Trophoblast cell (in vitro differentiated cells and primary cell): ENCODE measurements at regions not wholly inside any gene's neighbourhood (a gene's known extent, or its start where the extent isn't known, plus 50 kb on each side); places are given as distances from the start of the nearest gene placed in this dataset.

Source experiments
- DNase-seq, 2 donors: peaks; one replicate each; pipeline ENCODE4 v3.0.0-alpha.2; 2016
- H2AFZ ChIP-seq: 2 replicates; pipeline ENCODE4 v1.6.1; 2013; ENCODE audit warnings: low read length, moderate library complexity, mild to moderate bottlenecking; ENCODE audit not compliant: insufficient read depth, poor library complexity
- H2AK5ac ChIP-seq: 2 replicates; pipeline ENCODE4 v1.6.1; 2013; ENCODE audit warnings: mild to moderate bottlenecking, low read length
- H2BK120ac ChIP-seq: 2 replicates; pipeline ENCODE4 v1.6.1; 2013; ENCODE audit warnings: low read length, mild to moderate bottlenecking, moderate library complexity; ENCODE audit not compliant: insufficient read depth, poor library complexity
- H2BK12ac ChIP-seq: 2 replicates; pipeline ENCODE4 v1.6.1; 2013; ENCODE audit warnings: mild to moderate bottlenecking, low read length, moderate library complexity
- H2BK5ac ChIP-seq: 2 replicates; pipeline ENCODE4 v1.6.1; 2013; ENCODE audit warnings: low read length, low read depth, moderate library complexity, mild to moderate bottlenecking; ENCODE audit not compliant: poor library complexity
- H3K14ac ChIP-seq: 2 replicates; pipeline ENCODE4 v1.6.1; 2013; ENCODE audit warnings: mild to moderate bottlenecking, low read length
- H3K18ac ChIP-seq: 2 replicates; pipeline ENCODE4 v1.6.1; 2013; ENCODE audit warnings: mild to moderate bottlenecking, low read length
- H3K23ac ChIP-seq: 2 replicates; pipeline ENCODE4 v1.6.1; 2013; ENCODE audit warnings: low read length
- H3K27ac ChIP-seq: 2 replicates; pipeline ENCODE4 v1.5.1; 2013; ENCODE audit warnings: low read depth, mild to moderate bottlenecking, inconsistent platforms, low read length, moderate library complexity
- H3K27me3 ChIP-seq: 2 replicates; pipeline ENCODE4 v1.6.1; 2013; ENCODE audit warnings: inconsistent platforms, mild to moderate bottlenecking, low read length, moderate library complexity; ENCODE audit not compliant: insufficient read depth
- H3K36me3 ChIP-seq, 2 experiments: 1 replicate in 1 of 2; 2 replicates in 1 of 2; pipeline ENCODE4 v1.6.1; 2013; ENCODE audit warnings: low read length in 2 of 2, mild to moderate bottlenecking in 2 of 2, moderate library complexity in 1 of 2; ENCODE audit not compliant: insufficient read depth in 2 of 2, control insufficient read depth in 1 of 2
- H3K4ac ChIP-seq: 2 replicates; pipeline ENCODE4 v1.6.1; 2013; ENCODE audit warnings: low read depth, mild to moderate bottlenecking, low read length, moderate library complexity
- H3K4me1 ChIP-seq, 2 experiments: 1 replicate in 1 of 2; 2 replicates in 1 of 2; pipeline ENCODE4 v1.6.1; 2013; ENCODE audit warnings: low read length in 2 of 2, mild to moderate bottlenecking in 2 of 2, moderate library complexity in 1 of 2; ENCODE audit not compliant: insufficient read depth in 2 of 2, control insufficient read depth in 1 of 2
- H3K4me2 ChIP-seq: 2 replicates; pipeline ENCODE4 v1.6.1; 2013; ENCODE audit warnings: inconsistent platforms, mild to moderate bottlenecking, low read length, moderate library complexity
- H3K4me3 ChIP-seq: 2 replicates; pipeline ENCODE4 v1.5.1; 2013; ENCODE audit warnings: mild to moderate bottlenecking, low read depth, low read length, inconsistent platforms
- H3K79me1 ChIP-seq: one replicate; pipeline ENCODE4 v1.6.1; 2013; ENCODE audit warnings: low read length
- H3K79me2 ChIP-seq: 2 replicates; pipeline ENCODE4 v1.6.1; 2013; ENCODE audit warnings: low read length, mild to moderate bottlenecking; ENCODE audit not compliant: control insufficient read depth, insufficient read depth, poor library complexity
- H3K9ac ChIP-seq: 2 replicates; pipeline ENCODE4 v1.6.1; 2013; ENCODE audit warnings: mild to moderate bottlenecking, low read length
- H3K9me3 ChIP-seq: 2 replicates; pipeline ENCODE4 v1.6.1; 2013; ENCODE audit warnings: low read depth, mild to moderate bottlenecking, control low read depth, inconsistent platforms, low read length; ENCODE audit not compliant: insufficient read depth
- H4K12ac ChIP-seq: 2 replicates; pipeline ENCODE4 v1.6.1; 2013; ENCODE audit warnings: low read depth, mild to moderate bottlenecking, low read length, moderate library complexity
- H4K8ac ChIP-seq: 2 replicates; pipeline ENCODE4 v1.6.1; 2013; ENCODE audit warnings: low read depth, mild to moderate bottlenecking, low read length, moderate library complexity
- H4K91ac ChIP-seq: one replicate; pipeline ENCODE4 v1.6.1; 2013; ENCODE audit warnings: low read depth, mild to moderate bottlenecking, low read length, moderate library complexity
- WGBS: extraction: QIAGEN DNeasy Blood & Tissue Kit; methylation state at CpG from one replicate; pipeline ENCODE4 v1.1.7; 2013; ENCODE audit warnings: missing lambda C conversion rate; ENCODE audit not compliant: insufficient read length, insufficient coverage; ENCODE audit errors: extremely low coverage; 5-methylcytosine and 5-hydroxymethylcytosine counted together

DNA sequence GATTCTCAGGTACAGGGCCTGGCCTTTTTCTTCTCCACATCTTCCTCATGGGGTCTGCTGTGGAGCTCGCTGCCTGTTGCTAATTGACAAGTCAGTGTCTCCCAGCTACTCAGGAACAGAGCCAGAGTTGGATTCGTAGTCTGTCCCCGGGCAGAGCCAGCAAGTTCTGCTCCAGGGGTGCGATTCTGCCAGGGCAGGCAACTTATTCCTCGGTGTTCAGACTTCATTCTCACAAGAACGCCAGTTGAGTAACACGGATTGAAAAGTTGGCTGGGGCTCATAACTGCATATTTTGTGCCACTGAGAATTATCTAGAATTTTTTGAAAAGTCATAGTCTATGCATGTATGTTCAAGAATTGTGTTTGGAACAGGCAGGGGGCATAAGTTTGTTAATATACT, 336.7 kb upstream of the NPVF start:
- H3K4me3 ChIP-seq, result no peak overlapping the region
- WGBS, result no CpG with 5 or more reads among the region's 7 CpGs
- no peaks in the 10 kb centered on the region for H3K4me1 ChIP-seq
- peak overlapping the region; percentile 82 for H4K91ac ChIP-seq
- no peaks in the 10 kb centered on the region for H3K36me3 ChIP-seq
- peak overlapping the region; percentile 66 for H2BK5ac ChIP-seq
- H3K23ac ChIP-seq, result no peak overlapping the region
- no peak overlapping the region for H4K8ac ChIP-seq
- H3K79me2 ChIP-seq, result no peaks in the 10 kb centered on the region
- no peak for DNase-seq
- no peak overlapping the region for H2AFZ ChIP-seq
- H3K4ac ChIP-seq, result no peak overlapping the region
- H2BK12ac ChIP-seq, result peak overlapping the region; percentile 90
- no peak overlapping the region for H3K9ac ChIP-seq
- H3K4me2 ChIP-seq, result no peak overlapping the region
- no peak overlapping the region for H4K12ac ChIP-seq
- H2AK5ac ChIP-seq, result peak overlapping the region; percentile 56
- peaks cover 7% of the 10 kb centered on the region for H3K79me1 ChIP-seq
- H3K18ac ChIP-seq, result peak overlapping the region; percentile 40
- H3K9me3 ChIP-seq, result no peaks in the 10 kb centered on the region
- H2BK120ac ChIP-seq, result peak overlapping the region; percentile 62
- H3K27ac ChIP-seq, result no peak overlapping the region
- H3K14ac ChIP-seq, result peak overlapping the region; percentile 13
- H3K27me3 ChIP-seq, result no peaks in the 10 kb centered on the region

- Histone ChIP-seq H2AFZ (no peak overlapping the region), H3K9me3 (no peaks in the 10 kb centered on the region), H4K8ac (no peak overlapping the region), H2BK12ac (no peak overlapping the region), H3K4me2 (no peak overlapping the region), H3K36me3 (no peaks in the 10 kb centered on the region), H3K4me1 (no peaks in the 10 kb centered on the region), H2BK5ac (no peak overlapping the region), H3K23ac (no peak overlapping the region), H3K18ac (no peak overlapping the region), H3K79me1 (peaks cover 7% of the 10 kb centered on the region), H4K12ac (no peak overlapping the region), H4K91ac (no peak overlapping the region), H3K27me3 (no peaks in the 10 kb centered on the region), H3K27ac (no peak overlapping the region), H3K4me3 (no peak overlapping the region), H3K4ac (no peak overlapping the region), H2BK120ac (no peak overlapping the region), H3K9ac (no peak overlapping the region), H2AK5ac (no peak overlapping the region), H3K14ac (no peak overlapping the region), H3K79me2 (no peaks in the 10 kb centered on the region)
- no CpG with 5 or more reads among the region's 7 CpGs for WGBS
- peak; percentile 59 to 87 for DNase-seq
These were observed 337.7 kb upstream of the NPVF start for GRCh38 chr7:25565949-25566348.

- H3K79me1 ChIP-seq, result peaks cover 7% of the 10 kb centered on the region
- H3K4me3 ChIP-seq, result no peak overlapping the region
- H3K14ac ChIP-seq, result no peak overlapping the region
- no peak overlapping the region for H4K8ac ChIP-seq
- peak overlapping the region; percentile 86 for H2BK12ac ChIP-seq
- no peaks in the 10 kb centered on the region for H3K36me3 ChIP-seq
- H2BK5ac ChIP-seq, result no peak overlapping the region
- no peak overlapping the region for H3K4ac ChIP-seq
- no peaks in the 10 kb centered on the region for H3K79me2 ChIP-seq
- no peaks in the 10 kb centered on the region for H3K27me3 ChIP-seq
- no peak overlapping the region for H3K4me2 ChIP-seq
- no peaks in the 10 kb centered on the region for H3K9me3 ChIP-seq
- WGBS, result no CpG with 5 or more reads among the region's 7 CpGs
- H2BK120ac ChIP-seq, result no peak overlapping the region
- no peak overlapping the region for H3K18ac ChIP-seq
- H3K27ac ChIP-seq, result no peak overlapping the region
- no peak overlapping the region for H4K12ac ChIP-seq
- H2AFZ ChIP-seq, result no peak overlapping the region
- peak; percentile 37 to 47 for DNase-seq
- no peak overlapping the region for H2AK5ac ChIP-seq
- no peaks in the 10 kb centered on the region for H3K4me1 ChIP-seq
- H3K23ac ChIP-seq, result no peak overlapping the region
- H4K91ac ChIP-seq, result peak overlapping the region; percentile 68
- no peak overlapping the region for H3K9ac ChIP-seq
These were observed 339.1 kb upstream of the NPVF start for GRCh38 chr7:25567430-25567829.

DNA sequence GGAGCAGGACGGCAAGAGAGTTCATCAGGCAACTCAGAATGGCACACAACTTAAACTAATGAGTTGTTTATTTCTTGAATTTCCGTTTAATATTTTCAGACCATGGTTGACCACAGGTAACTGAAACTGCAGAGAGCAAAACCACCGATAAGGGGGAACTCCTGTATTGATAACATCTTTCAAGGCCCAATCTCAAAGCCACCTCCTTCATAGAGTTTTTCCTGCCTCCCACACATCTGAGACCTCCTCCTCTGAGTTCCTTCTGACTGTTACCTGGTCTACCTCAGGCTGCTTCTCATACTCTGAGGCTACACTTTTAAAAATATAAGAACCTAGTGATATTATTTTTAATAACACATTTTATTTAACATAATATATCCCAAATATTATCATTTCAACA, 341.5 kb upstream of the NPVF start:
- DNase-seq, result no peak
- Histone ChIP-seq H3K14ac (no peak overlapping the region), H2BK12ac (no peak overlapping the region), H2AFZ (no peak overlapping the region), H3K27me3 (no peaks in the 10 kb centered on the region), H2BK5ac (no peak overlapping the region), H3K79me2 (no peaks in the 10 kb centered on the region), H3K4me2 (no peak overlapping the region), H3K9ac (no peak overlapping the region), H2BK120ac (no peak overlapping the region), H3K4ac (no peak overlapping the region), H3K27ac (no peak overlapping the region), H3K79me1 (peaks cover 5% of the 10 kb centered on the region), H3K4me1 (no peaks in the 10 kb centered on the region), H3K36me3 (no peaks in the 10 kb centered on the region), H4K8ac (no peak overlapping the region), H3K9me3 (no peaks in the 10 kb centered on the region), H3K4me3 (no peak overlapping the region), H3K18ac (no peak overlapping the region), H3K23ac (no peak overlapping the region), H2AK5ac (no peak overlapping the region), H4K12ac (no peak overlapping the region), H4K91ac (no peak overlapping the region)
- WGBS, result no CpG with 5 or more reads among the region's 3 CpGs
